OCI-LY7 (cell line): ENCODE measurements at regions not wholly inside any gene's neighbourhood (a gene's known extent, or its start where the extent isn't known, plus 50 kb on each side); places are given as distances from the start of the nearest gene placed in this dataset.

ENCODE experiments used
- CTCF ChIP-seq: fragments of 200-600 bp; sonication (generic); conservative IDR thresholded peaks from 2 replicates; pipeline ENCODE4 v1.5.1; 2014; ENCODE audit warnings: mild to moderate bottlenecking, antibody characterized with exemption, low read length, moderate library complexity, mixed read lengths
- EZH2phosphoT487 ChIP-seq: fragments of 200-600 bp; sonication (generic); IDR thresholded peaks from 2 replicates; pipeline ENCODE4 v1.6.1; 2018; ENCODE audit warnings: low read depth, borderline replicate concordance, mild to moderate bottlenecking, mixed run types, antibody characterized with exemption, low read length, moderate library complexity, mixed read lengths

DNA sequence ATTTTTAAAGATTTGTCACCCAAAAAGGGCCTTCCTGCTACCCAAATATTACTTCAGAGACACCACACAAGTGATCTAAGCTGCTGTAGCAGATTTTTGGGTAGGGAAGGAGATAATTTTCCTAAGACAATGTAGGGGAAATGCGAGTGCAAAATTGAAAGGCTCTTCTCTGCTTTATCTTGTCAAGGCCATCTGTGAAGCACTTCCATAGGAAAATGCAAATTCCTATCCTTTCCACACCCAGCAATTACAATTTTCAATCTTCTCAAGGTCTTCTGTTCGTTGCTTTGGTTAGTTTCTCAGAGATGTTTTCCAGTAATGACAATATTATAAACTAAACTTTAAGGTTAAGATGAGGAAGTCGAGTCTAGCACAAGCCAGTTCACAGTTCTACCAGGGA lies 53.4 kb downstream of the HDGFL1 start:
- TF ChIP-seq CTCF = no peak
- TF ChIP-seq EZH2phosphoT487 = no peak
